ENCODE measurements at regions not wholly inside any gene's neighbourhood (a gene's known extent, or its start where the extent isn't known, plus 50 kb on each side); places are given as distances from the start of the nearest gene placed in this dataset.

GRCh38 chr7:84294847-84295455 lies 100.4 kb upstream of the SEMA3A start (continued):
- TF ChIP-seq IRF3 (IDR thresholded peaks at IDR 0.05; ENCODE audit: low read depth, low read length), result no peak

GRCh38 chr7:84294391-84294790 lies 99.8 kb upstream of the SEMA3A start:
- 96% methylated on average over 2 of the region's 2 CpGs for WGBS (ENCODE audit: low lambda C conversion rate)
- POLR2A ChIA-PET, result no interaction called here
- H4K20me1 ChIP-seq (ENCODE audit: insufficient read depth), result no peaks in the 10 kb centered on the region
- H3K9me3 ChIP-seq, result no peaks in the 10 kb centered on the region
- H3K4me1 ChIP-seq (ENCODE audit: control insufficient read depth in 1 of 2, insufficient read depth in 2 of 2, low read depth in 1 of 2, low read length in 1 of 2), result peaks cover 0 to 5% of the 10 kb centered on the region in 2 experiments; a peak in 1 of 4 replicates
- peak overlapping the region in 1 of 2 experiments; percentile 72; a peak in 1 of 4 replicates for H3K27ac ChIP-seq (ENCODE audit: low read depth in 2 of 2, low read length in 1 of 2)
- no peaks in the 10 kb centered on the region for H3K27me3 ChIP-seq (ENCODE audit: insufficient read depth)
- no peak overlapping the region for H3K4me2 ChIP-seq
- H3K9ac ChIP-seq, result no peak overlapping the region
- H2AFZ ChIP-seq (ENCODE audit: low read depth), result no peak overlapping the region
- CTCF ChIA-PET, result no interaction called here
- TF ChIP-seq FOXM1 (IDR thresholded peaks at IDR 0.05; ENCODE audit: low read depth), result no peak
- TF ChIP-seq MXI1 (IDR thresholded peaks at IDR 0.05; ENCODE audit: low read depth, low read length), result no peak
- no peak for TF ChIP-seq EZH2phosphoT487 (IDR thresholded peaks at IDR 0.05; ENCODE audit: borderline replicate concordance, low read depth)
- no peak for TF ChIP-seq TCF12 (IDR thresholded peaks at IDR 0.05)
- TF ChIP-seq USF1 (IDR thresholded peaks at IDR 0.05; ENCODE audit: borderline replicate concordance, low read depth), result no peak
- no peak for TF ChIP-seq GATA2 (CRISPR knock-in tag; IDR thresholded peaks at IDR 0.05)
- no peak for TF ChIP-seq FOSL2 (IDR thresholded peaks at IDR 0.05; ENCODE audit: borderline replicate concordance, low read depth)
- H3F3A ChIP-seq (replicated peaks; ENCODE audit: insufficient read depth), result no peaks in the 10 kb centered on the region
- no peak overlapping the region for H3K4me3 ChIP-seq (ENCODE audit: low read depth in 2 of 2, low read length in 1 of 2)
- H3K36me3 ChIP-seq (replicated peaks in 1 of 2; ENCODE audit: control insufficient read depth in 1 of 2, insufficient read depth in 2 of 2, low read length in 1 of 2), result no peaks in the 10 kb centered on the region
- DNase-seq, result no peak
- no peaks in the 10 kb centered on the region for H3K79me2 ChIP-seq (ENCODE audit: insufficient read depth)
- H3K9me2 ChIP-seq, result 0 out of 2 replicates have a peak, but pooled peaks cover 4% of the 10 kb centered on the region

GRCh38 chr7:84291756-84292155 lies 97.2 kb upstream of the SEMA3A start:
- no peaks in the 10 kb centered on the region for H3K9me3 ChIP-seq
- 84% methylated on average over 2 of the region's 2 CpGs for WGBS (ENCODE audit: low lambda C conversion rate)
- H3K4me2 ChIP-seq, result no peak overlapping the region
- H3K9me2 ChIP-seq, result peaks cover 7% of the 10 kb centered on the region; the same call in 1 of the 2 replicates
- no peaks in the 10 kb centered on the region for H3K36me3 ChIP-seq (replicated peaks in 1 of 2; ENCODE audit: control insufficient read depth in 1 of 2, insufficient read depth in 2 of 2, low read length in 1 of 2)
- no peaks in the 10 kb centered on the region for H4K20me1 ChIP-seq (ENCODE audit: insufficient read depth)
- ChIA-PET CTCF (no interaction called here), POLR2A (no interaction called here)
- H3K4me3 ChIP-seq (ENCODE audit: low read depth in 2 of 2, low read length in 1 of 2), result no peak overlapping the region
- TF ChIP-seq GABPA (IDR thresholded peaks at IDR 0.05; ENCODE audit: low read depth) (no peak), PBX3 (IDR thresholded peaks at IDR 0.05) (no peak), CHD2 (IDR thresholded peaks at IDR 0.05; ENCODE audit: low read length, partially characterized antibody) (no peak), IRF3 (IDR thresholded peaks at IDR 0.05; ENCODE audit: low read depth, low read length) (no peak), USF2 (IDR thresholded peaks at IDR 0.05; ENCODE audit: borderline replicate concordance, low read depth, low read length) (no peak), SIN3A (IDR thresholded peaks at IDR 0.05; ENCODE audit: borderline replicate concordance, low read depth, low read length) (no peak), NFIC (IDR thresholded peaks at IDR 0.05; ENCODE audit: borderline replicate concordance) (no peak), FOSL2 (IDR thresholded peaks at IDR 0.05; ENCODE audit: borderline replicate concordance, low read depth) (no peak), YY1 (IDR thresholded peaks at IDR 0.05; ENCODE audit: low read depth) (no peak), JUND (IDR thresholded peaks at IDR 0.05) (no peak), RAD21 (IDR thresholded peaks at IDR 0.05; ENCODE audit: low read length) (no peak)
- H3K4me1 ChIP-seq (ENCODE audit: control insufficient read depth in 1 of 2, insufficient read depth in 2 of 2, low read depth in 1 of 2, low read length in 1 of 2), result peaks cover 0 to 5% of the 10 kb centered on the region in 2 experiments; a peak in 1 of 4 replicates
- H3F3A ChIP-seq (replicated peaks; ENCODE audit: insufficient read depth), result no peaks in the 10 kb centered on the region
- no peak overlapping the region for H2AFZ ChIP-seq (ENCODE audit: low read depth)
- no peak overlapping the region for H3K9ac ChIP-seq
- no peaks in the 10 kb centered on the region for H3K27me3 ChIP-seq (ENCODE audit: insufficient read depth)
- no peaks in the 10 kb centered on the region for H3K79me2 ChIP-seq (ENCODE audit: insufficient read depth)
- no peak overlapping the region for H3K27ac ChIP-seq (ENCODE audit: low read depth in 2 of 2, low read length in 1 of 2)
- no peak for DNase-seq
